ENCODE measurements at regions not wholly inside any gene's neighbourhood (a gene's known extent, or its start where the extent isn't known, plus 50 kb on each side); places are given as distances from the start of the nearest gene placed in this dataset.

DNA sequence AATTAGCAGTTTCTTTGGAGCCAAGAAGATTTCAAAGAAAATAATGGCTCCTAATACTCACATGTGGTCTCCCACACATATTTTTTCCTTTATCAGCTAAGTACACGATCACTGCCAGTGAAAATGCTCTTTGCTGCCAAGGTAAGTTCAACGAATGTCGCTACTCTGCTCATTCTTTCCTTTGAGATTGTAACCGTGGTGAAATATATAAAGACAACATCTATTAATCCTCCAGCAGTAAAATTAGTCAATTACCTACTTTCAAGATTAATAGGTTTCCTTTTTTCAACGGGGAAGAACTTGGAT lies 672.2 kb downstream of the GATA3 start:
- no peaks in the 10 kb centered on the region for H3K36me3 ChIP-seq (ENCODE audit: low read depth)
- intact Hi-C loops (cut with micrococcal nuclease; ENCODE audit: unreplicated experiment), result loop anchor here (1.0 to 2.0 kb wide), 6 partner anchors 56 to 360 kb away; no protein-coding TSS in a partner anchor
- H2AFZ ChIP-seq, result no peak overlapping the region
- no peaks in the 10 kb centered on the region for H3K27me3 ChIP-seq (ENCODE audit: insufficient read depth, low read depth)
- H4K20me1 ChIP-seq (ENCODE audit: insufficient read depth), result no peaks in the 10 kb centered on the region
- BruUV-seq (replicated peaks), result no TSS peak
- ChIA-PET CTCF (interaction anchor here (0.6 kb wide), 2 partner anchors 673 to 700 kb away, joined by 3 to 4 read pairs; no protein-coding TSS in a partner anchor), POLR2A (ENCODE audit: unreplicated experiment) (interaction anchor here (0.6 kb wide), 1 partner anchor 360 kb away, joined by 3 read pairs; no protein-coding TSS in a partner anchor)
- no peak overlapping the region for H3K4me3 ChIP-seq
- H3K4me2 ChIP-seq, result peak overlapping the region; percentile 35
- H3K9me3 ChIP-seq (ENCODE audit: insufficient read depth, low read depth), result no peaks in the 10 kb centered on the region; the same call in 1 of the 2 replicates
- peaks cover 21% of the 10 kb centered on the region for H3F3A ChIP-seq (ENCODE audit: insufficient read depth, low read depth)
- peaks cover 39% of the 10 kb centered on the region for H3K4me1 ChIP-seq (replicated peaks; ENCODE audit: insufficient read depth)
- TF ChIP-seq, protein P1, sequence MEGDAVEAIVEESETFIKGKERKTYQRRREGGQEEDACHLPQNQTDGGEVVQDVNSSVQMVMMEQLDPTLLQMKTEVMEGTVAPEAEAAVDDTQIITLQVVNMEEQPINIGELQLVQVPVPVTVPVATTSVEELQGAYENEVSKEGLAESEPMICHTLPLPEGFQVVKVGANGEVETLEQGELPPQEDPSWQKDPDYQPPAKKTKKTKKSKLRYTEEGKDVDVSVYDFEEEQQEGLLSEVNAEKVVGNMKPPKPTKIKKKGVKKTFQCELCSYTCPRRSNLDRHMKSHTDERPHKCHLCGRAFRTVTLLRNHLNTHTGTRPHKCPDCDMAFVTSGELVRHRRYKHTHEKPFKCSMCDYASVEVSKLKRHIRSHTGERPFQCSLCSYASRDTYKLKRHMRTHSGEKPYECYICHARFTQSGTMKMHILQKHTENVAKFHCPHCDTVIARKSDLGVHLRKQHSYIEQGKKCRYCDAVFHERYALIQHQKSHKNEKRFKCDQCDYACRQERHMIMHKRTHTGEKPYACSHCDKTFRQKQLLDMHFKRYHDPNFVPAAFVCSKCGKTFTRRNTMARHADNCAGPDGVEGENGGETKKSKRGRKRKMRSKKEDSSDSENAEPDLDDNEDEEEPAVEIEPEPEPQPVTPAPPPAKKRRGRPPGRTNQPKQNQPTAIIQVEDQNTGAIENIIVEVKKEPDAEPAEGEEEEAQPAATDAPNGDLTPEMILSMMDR (conservative IDR thresholded peaks at IDR 0.05), result no peak
- no peak for DNase-seq
- H3K9me2 ChIP-seq (ENCODE audit: insufficient read depth), result no peaks in the 10 kb centered on the region
- H3K27ac ChIP-seq, result peak overlapping the region; percentile 99
- H3K79me2 ChIP-seq (ENCODE audit: low read depth), result no peaks in the 10 kb centered on the region

DNA sequence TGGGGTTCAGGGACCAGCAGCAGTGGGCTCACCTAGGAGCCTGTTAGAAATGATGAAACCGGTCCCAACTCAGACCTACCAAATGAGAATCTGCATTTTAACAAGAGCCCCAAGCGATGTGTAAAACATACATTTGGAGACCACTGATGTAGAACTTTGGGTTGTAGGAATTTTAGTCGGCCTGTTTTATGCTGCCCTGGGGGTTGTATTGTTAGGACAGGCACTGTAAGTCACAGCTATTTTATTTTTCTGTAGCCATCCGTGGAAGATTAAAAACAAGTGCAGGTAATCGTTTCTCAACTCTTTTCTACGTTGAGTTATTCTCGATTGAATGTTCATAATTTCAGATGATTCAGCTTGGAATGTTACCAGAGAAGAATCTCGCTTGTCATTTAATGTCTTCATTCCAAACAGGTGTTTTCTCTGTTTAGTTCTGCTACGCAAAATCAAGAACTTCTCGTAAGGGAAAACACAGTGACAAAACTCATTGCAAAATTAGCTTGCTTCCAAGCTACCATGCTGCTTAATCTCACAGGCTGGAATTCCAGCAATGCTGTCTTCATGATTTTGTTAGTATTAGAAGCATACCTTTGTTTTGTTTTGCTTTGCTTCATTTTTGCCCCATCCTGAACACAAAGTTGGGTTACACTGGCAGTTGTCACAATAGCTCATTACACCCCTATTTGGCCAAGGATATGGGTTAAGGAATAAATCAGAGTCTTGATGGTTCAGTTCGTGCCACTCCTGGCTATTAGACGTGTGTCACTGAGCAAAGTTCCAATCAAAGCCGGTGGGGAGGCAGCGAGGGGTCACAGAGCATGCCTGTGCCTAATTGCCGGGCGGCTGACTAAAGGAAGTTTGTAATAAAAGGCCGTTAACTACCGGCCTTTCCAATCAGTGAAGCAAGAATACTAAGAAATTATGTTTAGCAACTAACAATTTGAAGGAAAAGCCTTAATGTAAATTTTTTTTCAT lies 676.9 kb downstream of the GATA3 start:
- H3K4me3 ChIP-seq, result no peak overlapping the region
- intact Hi-C loops (cut with micrococcal nuclease; ENCODE audit: unreplicated experiment), result no loop called here
- H3K79me2 ChIP-seq (ENCODE audit: low read depth), result no peaks in the 10 kb centered on the region
- H2AFZ ChIP-seq, result no peak overlapping the region
- peaks cover 18% of the 10 kb centered on the region for H3K4me1 ChIP-seq (replicated peaks; ENCODE audit: insufficient read depth)
- CTCF ChIA-PET, result no interaction called here
- no peaks in the 10 kb centered on the region; the same call in 1 of the 2 replicates for H3K9me3 ChIP-seq (ENCODE audit: insufficient read depth, low read depth)
- H3K36me3 ChIP-seq (ENCODE audit: low read depth), result no peaks in the 10 kb centered on the region
- no TSS peak for BruUV-seq (replicated peaks)
- peaks cover 12% of the 10 kb centered on the region for H3F3A ChIP-seq (ENCODE audit: insufficient read depth, low read depth)
- H3K9me2 ChIP-seq (ENCODE audit: insufficient read depth), result no peaks in the 10 kb centered on the region
- TF ChIP-seq EZH2 (IDR thresholded peaks at IDR 0.05; ENCODE audit: low read depth), result no peak
- TF ChIP-seq, protein P1 (conservative IDR thresholded peaks at IDR 0.05), result no peak
- no peaks in the 10 kb centered on the region for H4K20me1 ChIP-seq (ENCODE audit: insufficient read depth)
- H3K27ac ChIP-seq, result no peak overlapping the region
- no peak for DNase-seq
- no peak overlapping the region for H3K4me2 ChIP-seq
- POLR2A ChIA-PET (ENCODE audit: unreplicated experiment), result no interaction called here
- no peaks in the 10 kb centered on the region for H3K27me3 ChIP-seq (ENCODE audit: insufficient read depth, low read depth)

DNA sequence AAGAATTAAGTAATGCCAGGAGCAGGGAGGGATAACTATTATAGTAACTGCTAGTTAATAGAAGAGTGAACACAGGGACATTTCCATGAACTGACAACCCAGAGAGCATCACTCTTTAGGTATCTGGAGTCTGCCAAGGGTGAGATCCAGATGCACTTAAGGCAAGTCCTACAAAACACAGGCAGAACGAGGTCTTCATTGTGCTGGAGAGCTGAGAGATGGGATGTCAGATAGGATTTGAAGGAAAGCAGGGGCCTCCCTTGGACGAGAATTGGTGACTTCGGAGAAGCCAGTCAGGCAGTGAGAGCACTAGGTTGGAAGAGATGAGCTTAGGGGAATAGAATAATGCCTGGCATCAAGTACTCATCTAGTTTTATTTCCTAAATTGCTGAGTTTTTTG lies 684.5 kb downstream of the GATA3 start:
- Histone ChIP-seq H3K4me2 (no peak overlapping the region), H4K20me1 (ENCODE audit: insufficient read depth) (no peaks in the 10 kb centered on the region), H3K27me3 (ENCODE audit: insufficient read depth, low read depth) (no peaks in the 10 kb centered on the region), H3K36me3 (ENCODE audit: low read depth) (no peaks in the 10 kb centered on the region), H3K9me2 (ENCODE audit: insufficient read depth) (no peaks in the 10 kb centered on the region), H3K4me3 (no peak overlapping the region), H3K4me1 (replicated peaks; ENCODE audit: insufficient read depth) (no peaks in the 10 kb centered on the region), H3K79me2 (ENCODE audit: low read depth) (no peaks in the 10 kb centered on the region), H3K27ac (no peak overlapping the region), H2AFZ (no peak overlapping the region), H3K9me3 (ENCODE audit: insufficient read depth, low read depth) (no peaks in the 10 kb centered on the region; the same call in 1 of the 2 replicates), H3F3A (ENCODE audit: insufficient read depth, low read depth) (no peaks in the 10 kb centered on the region)
- DNase-seq, result no peak
- ChIA-PET POLR2A (ENCODE audit: unreplicated experiment) (no interaction called here), CTCF (no interaction called here)
- BruUV-seq (replicated peaks), result no TSS peak
- intact Hi-C loops (cut with micrococcal nuclease; ENCODE audit: unreplicated experiment), result no loop called here
- no peak for TF ChIP-seq EZH2 (IDR thresholded peaks at IDR 0.05; ENCODE audit: low read depth)
- TF ChIP-seq, protein P1 (conservative IDR thresholded peaks at IDR 0.05), result no peak
